DMS153 (cell line): ENCODE measurements at regions not wholly inside any gene's neighbourhood (a gene's known extent, or its start where the extent isn't known, plus 50 kb on each side); places are given as distances from the start of the nearest gene placed in this dataset.

Experiments
- DNase-seq: peaks from one replicate; lab custom pipeline; 2025; lab: John Stamatoyannopoulos, UW

GRCh38 chr12:67496581-67496980 is 152.0 kb upstream of the DYRK2 start:
- no peak for DNase-seq

GRCh38 chr12:67498991-67499390 is 149.6 kb upstream of the DYRK2 start:
- no peak for DNase-seq

- peak; percentile 69 for DNase-seq
Measured at GRCh38 chr12:67501362-67501761, 147.2 kb upstream of the DYRK2 start.

GRCh38 chr12:67504026-67504425 is 144.5 kb upstream of the DYRK2 start:
- DNase-seq = no peak

GRCh38 chr12:67506739-67507138 is 141.8 kb upstream of the DYRK2 start:
- DNase-seq = no peak

- DNase-seq = no peak
Measured at GRCh38 chr12:67508830-67509229, 139.7 kb upstream of the DYRK2 start.

- no peak for DNase-seq
Measured at GRCh38 chr12:67509666-67510386, 138.7 kb upstream of the DYRK2 start.

- no peak for DNase-seq
Measured at GRCh38 chr12:67512061-67512460, 136.5 kb upstream of the DYRK2 start.

- DNase-seq = no peak
Measured at GRCh38 chr12:67514502-67514901, 134.0 kb upstream of the DYRK2 start.

GRCh38 chr12:67515679-67516340 is 132.7 kb upstream of the DYRK2 start:
- DNase-seq = peak; percentile 89

- no peak for DNase-seq
Measured at GRCh38 chr12:67517181-67517887, 131.2 kb upstream of the DYRK2 start.

- DNase-seq = peak; percentile 63
Measured at GRCh38 chr12:67519484-67520433, 128.8 kb upstream of the DYRK2 start.

- peak; percentile 22 for DNase-seq
Measured at GRCh38 chr12:67520606-67521005, 127.9 kb upstream of the DYRK2 start.

- no peak for DNase-seq
Measured at GRCh38 chr12:67522222-67522621, 126.3 kb upstream of the DYRK2 start.

GRCh38 chr12:67523538-67523937 is 125.0 kb upstream of the DYRK2 start:
- peak; percentile 86 for DNase-seq

GRCh38 chr12:67524861-67525616 is 123.5 kb upstream of the DYRK2 start:
- DNase-seq = no peak

GRCh38 chr12:67525617-67525884 is 123.0 kb upstream of the DYRK2 start:
- DNase-seq = no peak

GRCh38 chr12:67526129-67526528 is 122.4 kb upstream of the DYRK2 start:
- DNase-seq = no peak

GRCh38 chr12:67531051-67531450 is 117.5 kb upstream of the DYRK2 start:
- no peak for DNase-seq

- DNase-seq = no peak
Measured at GRCh38 chr12:67531501-67531900, 117.0 kb upstream of the DYRK2 start.

GRCh38 chr12:67533159-67533558 is 115.4 kb upstream of the DYRK2 start:
- no peak for DNase-seq
